ENCODE measurements at regions not wholly inside any gene's neighbourhood (a gene's known extent, or its start where the extent isn't known, plus 50 kb on each side); places are given as distances from the start of the nearest gene placed in this dataset.
A peak's percentile ranks its signal among the peaks of the same experiment; 100 is the strongest.

DNA sequence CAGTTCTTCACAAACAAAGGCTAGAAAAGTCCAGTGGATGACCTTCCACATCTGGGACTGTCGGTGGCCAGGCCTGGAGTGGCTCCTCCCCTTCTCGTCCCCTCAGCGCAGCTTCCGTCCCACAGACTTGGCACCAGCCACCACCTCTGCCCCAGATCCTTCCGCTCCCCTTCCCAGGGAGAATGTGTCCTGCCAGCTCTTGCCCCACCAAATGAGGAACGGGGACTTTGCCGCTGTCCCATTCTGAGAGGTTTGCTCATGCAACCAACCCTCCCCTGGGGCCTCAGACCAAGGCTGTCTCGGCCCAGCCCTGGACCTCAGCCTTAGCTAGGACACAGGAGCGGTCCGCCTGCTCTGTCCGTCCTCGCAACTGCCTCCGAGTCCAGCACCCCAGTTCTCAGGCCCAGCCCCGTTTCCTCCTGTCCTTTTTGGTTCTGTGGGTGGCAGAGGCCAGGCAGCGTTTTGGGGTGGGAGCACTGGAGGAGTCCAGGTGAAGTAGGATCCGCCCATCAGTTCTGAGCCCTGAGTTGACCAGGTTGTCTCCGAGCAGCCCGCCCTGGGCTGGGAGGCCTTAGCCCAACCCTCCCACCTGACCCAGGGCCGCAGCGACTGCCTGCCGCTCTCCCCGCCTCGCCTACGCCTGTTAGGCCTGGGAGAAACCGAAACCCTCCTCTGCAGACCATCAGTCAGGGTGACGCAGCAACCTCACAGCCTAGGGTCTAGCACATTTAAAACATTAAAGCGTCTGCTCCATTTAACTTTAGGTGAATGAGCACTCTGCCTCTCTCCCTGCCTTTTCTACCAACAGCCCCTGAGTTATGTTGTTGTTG lies 284.3 kb downstream of the FOXO1 start (continued):
- TF ChIP-seq, protein P1, sequence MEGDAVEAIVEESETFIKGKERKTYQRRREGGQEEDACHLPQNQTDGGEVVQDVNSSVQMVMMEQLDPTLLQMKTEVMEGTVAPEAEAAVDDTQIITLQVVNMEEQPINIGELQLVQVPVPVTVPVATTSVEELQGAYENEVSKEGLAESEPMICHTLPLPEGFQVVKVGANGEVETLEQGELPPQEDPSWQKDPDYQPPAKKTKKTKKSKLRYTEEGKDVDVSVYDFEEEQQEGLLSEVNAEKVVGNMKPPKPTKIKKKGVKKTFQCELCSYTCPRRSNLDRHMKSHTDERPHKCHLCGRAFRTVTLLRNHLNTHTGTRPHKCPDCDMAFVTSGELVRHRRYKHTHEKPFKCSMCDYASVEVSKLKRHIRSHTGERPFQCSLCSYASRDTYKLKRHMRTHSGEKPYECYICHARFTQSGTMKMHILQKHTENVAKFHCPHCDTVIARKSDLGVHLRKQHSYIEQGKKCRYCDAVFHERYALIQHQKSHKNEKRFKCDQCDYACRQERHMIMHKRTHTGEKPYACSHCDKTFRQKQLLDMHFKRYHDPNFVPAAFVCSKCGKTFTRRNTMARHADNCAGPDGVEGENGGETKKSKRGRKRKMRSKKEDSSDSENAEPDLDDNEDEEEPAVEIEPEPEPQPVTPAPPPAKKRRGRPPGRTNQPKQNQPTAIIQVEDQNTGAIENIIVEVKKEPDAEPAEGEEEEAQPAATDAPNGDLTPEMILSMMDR (IDR thresholded peaks at IDR 0.05): no peak
- TF ChIP-seq SP1 (CRISPR knock-in tag; conservative IDR thresholded peaks at IDR 0.05) (no peak), NR3C1 (CRISPR knock-in tag; conservative IDR thresholded peaks at IDR 0.05; ENCODE audit: low read depth) (no peak), NFYB (CRISPR knock-in tag; conservative IDR thresholded peaks at IDR 0.05; ENCODE audit: low read depth) (no peak), TCF7 (CRISPR knock-in tag; IDR thresholded peaks at IDR 0.05; ENCODE audit: low read depth) (no peak)
- TF ChIP-seq, protein P2, sequence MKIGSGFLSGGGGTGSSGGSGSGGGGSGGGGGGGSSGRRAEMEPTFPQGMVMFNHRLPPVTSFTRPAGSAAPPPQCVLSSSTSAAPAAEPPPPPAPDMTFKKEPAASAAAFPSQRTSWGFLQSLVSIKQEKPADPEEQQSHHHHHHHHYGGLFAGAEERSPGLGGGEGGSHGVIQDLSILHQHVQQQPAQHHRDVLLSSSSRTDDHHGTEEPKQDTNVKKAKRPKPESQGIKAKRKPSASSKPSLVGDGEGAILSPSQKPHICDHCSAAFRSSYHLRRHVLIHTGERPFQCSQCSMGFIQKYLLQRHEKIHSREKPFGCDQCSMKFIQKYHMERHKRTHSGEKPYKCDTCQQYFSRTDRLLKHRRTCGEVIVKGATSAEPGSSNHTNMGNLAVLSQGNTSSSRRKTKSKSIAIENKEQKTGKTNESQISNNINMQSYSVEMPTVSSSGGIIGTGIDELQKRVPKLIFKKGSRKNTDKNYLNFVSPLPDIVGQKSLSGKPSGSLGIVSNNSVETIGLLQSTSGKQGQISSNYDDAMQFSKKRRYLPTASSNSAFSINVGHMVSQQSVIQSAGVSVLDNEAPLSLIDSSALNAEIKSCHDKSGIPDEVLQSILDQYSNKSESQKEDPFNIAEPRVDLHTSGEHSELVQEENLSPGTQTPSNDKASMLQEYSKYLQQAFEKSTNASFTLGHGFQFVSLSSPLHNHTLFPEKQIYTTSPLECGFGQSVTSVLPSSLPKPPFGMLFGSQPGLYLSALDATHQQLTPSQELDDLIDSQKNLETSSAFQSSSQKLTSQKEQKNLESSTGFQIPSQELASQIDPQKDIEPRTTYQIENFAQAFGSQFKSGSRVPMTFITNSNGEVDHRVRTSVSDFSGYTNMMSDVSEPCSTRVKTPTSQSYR (CRISPR knock-in tag; IDR thresholded peaks at IDR 0.05): no peak
- TF ChIP-seq, protein P3, sequence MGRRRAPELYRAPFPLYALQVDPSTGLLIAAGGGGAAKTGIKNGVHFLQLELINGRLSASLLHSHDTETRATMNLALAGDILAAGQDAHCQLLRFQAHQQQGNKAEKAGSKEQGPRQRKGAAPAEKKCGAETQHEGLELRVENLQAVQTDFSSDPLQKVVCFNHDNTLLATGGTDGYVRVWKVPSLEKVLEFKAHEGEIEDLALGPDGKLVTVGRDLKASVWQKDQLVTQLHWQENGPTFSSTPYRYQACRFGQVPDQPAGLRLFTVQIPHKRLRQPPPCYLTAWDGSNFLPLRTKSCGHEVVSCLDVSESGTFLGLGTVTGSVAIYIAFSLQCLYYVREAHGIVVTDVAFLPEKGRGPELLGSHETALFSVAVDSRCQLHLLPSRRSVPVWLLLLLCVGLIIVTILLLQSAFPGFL (CRISPR knock-in tag; IDR thresholded peaks at IDR 0.05; ENCODE audit: borderline replicate concordance): no peak

DNA sequence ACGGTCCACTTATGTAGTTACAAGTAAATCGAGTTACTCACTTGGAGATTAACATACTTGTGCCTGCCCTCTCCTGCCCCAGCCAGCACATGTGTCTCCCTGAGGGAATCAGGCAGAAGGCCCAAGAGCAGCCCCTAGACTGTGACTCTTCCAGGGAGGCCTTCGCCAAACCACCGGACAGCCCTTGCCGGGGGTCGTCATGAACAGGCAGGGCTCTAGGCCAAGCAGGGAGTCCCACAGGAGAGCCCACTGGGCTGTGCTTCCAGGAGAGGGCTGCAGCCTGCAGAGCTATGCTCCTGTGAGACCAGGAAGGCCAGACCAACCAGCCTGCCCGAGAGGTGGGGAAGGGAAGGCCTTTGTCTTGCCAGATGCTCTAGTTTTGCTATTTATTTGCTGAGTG lies 283.3 kb downstream of the FOXO1 start:
- Mint-ChIP-seq H3K27me3 (ENCODE audit: low read depth) (no peaks in the 10 kb centered on the region), H3K4me1 (peaks cover 36% of the 10 kb centered on the region), H3K27ac (no peak overlapping the region), H3K36me3 (0 out of 2 replicates have a peak, but pooled peaks cover 3% of the 10 kb centered on the region), H3K4me3 (no peak overlapping the region), H3K9me3 (peaks cover 18% of the 10 kb centered on the region)
- POLR2A ChIA-PET: no interaction called here
- CTCF ChIA-PET: interaction anchor here (0.8 kb wide), 2 partner anchors 102 to 394 kb away, joined by 3 to 4 read pairs; no protein-coding TSS in a partner anchor
- no peak for TF ChIP-seq ZNF423 (CRISPR knock-in tag; IDR thresholded peaks at IDR 0.05)
- peak; percentile 58 for ATAC-seq
- DNase-seq (ENCODE audit: low spot score): no peak

DNA sequence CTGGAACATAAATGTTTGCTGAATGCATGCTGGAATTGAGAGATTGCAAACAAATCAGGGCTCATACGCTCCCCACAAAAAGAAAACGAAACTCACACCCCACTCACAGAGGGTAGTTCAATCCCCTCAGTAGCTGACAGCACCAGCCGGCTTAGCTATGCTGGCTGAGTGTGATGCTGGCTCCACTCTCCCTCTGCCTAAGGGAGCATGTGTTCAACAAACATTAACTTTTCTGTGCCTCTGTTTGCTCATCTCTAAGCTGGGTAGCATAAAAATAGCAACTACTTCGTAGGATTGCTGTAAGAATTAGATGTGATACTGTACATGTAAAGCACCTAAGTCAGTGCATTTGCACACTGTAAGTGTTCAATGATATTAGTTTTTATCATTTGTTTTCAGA lies 282.6 kb downstream of the FOXO1 start:
- Mint-ChIP-seq H3K4me1 (peaks cover 36% of the 10 kb centered on the region), H3K9me3 (peaks cover 13% of the 10 kb centered on the region), H3K36me3 (no peaks in the 10 kb centered on the region), H3K27ac (no peak overlapping the region), H3K4me3 (no peak overlapping the region), H3K27me3 (ENCODE audit: low read depth) (no peaks in the 10 kb centered on the region)
- DNase-seq (ENCODE audit: low spot score) (no peak), ATAC-seq (no peak)
- POLR2A ChIA-PET: no interaction called here
- CTCF ChIA-PET: no interaction called here
- TF ChIP-seq, protein P4, sequence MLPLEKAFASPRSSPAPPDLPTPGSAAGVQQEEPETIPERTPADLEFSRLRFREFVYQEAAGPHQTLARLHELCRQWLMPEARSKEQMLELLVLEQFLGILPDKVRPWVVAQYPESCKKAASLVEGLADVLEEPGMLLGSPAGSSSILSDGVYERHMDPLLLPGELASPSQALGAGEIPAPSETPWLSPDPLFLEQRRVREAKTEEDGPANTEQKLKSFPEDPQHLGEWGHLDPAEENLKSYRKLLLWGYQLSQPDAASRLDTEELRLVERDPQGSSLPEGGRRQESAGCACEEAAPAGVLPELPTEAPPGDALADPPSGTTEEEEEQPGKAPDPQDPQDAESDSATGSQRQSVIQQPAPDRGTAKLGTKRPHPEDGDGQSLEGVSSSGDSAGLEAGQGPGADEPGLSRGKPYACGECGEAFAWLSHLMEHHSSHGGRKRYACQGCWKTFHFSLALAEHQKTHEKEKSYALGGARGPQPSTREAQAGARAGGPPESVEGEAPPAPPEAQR (CRISPR knock-in tag; IDR thresholded peaks at IDR 0.05): no peak
- TF ChIP-seq JUN (CRISPR knock-in tag; IDR thresholded peaks at IDR 0.05) (no peak), OVOL2 (CRISPR knock-in tag; IDR thresholded peaks at IDR 0.05; ENCODE audit: borderline replicate concordance) (no peak), MXD4 (CRISPR knock-in tag; IDR thresholded peaks at IDR 0.05; ENCODE audit: borderline replicate concordance) (no peak), PRRX2 (CRISPR knock-in tag; IDR thresholded peaks at IDR 0.05) (no peak), ATF1 (CRISPR knock-in tag; IDR thresholded peaks at IDR 0.05) (no peak), FOXK1 (CRISPR knock-in tag; IDR thresholded peaks at IDR 0.05) (no peak), TEAD1 (CRISPR knock-in tag; IDR thresholded peaks at IDR 0.05) (no peak), ZNF671 (CRISPR knock-in tag; IDR thresholded peaks at IDR 0.05) (no peak), ZNF416 (CRISPR knock-in tag; IDR thresholded peaks at IDR 0.05) (no peak), SOX15 (CRISPR knock-in tag; IDR thresholded peaks at IDR 0.05) (no peak)
- TF ChIP-seq, protein P5, sequence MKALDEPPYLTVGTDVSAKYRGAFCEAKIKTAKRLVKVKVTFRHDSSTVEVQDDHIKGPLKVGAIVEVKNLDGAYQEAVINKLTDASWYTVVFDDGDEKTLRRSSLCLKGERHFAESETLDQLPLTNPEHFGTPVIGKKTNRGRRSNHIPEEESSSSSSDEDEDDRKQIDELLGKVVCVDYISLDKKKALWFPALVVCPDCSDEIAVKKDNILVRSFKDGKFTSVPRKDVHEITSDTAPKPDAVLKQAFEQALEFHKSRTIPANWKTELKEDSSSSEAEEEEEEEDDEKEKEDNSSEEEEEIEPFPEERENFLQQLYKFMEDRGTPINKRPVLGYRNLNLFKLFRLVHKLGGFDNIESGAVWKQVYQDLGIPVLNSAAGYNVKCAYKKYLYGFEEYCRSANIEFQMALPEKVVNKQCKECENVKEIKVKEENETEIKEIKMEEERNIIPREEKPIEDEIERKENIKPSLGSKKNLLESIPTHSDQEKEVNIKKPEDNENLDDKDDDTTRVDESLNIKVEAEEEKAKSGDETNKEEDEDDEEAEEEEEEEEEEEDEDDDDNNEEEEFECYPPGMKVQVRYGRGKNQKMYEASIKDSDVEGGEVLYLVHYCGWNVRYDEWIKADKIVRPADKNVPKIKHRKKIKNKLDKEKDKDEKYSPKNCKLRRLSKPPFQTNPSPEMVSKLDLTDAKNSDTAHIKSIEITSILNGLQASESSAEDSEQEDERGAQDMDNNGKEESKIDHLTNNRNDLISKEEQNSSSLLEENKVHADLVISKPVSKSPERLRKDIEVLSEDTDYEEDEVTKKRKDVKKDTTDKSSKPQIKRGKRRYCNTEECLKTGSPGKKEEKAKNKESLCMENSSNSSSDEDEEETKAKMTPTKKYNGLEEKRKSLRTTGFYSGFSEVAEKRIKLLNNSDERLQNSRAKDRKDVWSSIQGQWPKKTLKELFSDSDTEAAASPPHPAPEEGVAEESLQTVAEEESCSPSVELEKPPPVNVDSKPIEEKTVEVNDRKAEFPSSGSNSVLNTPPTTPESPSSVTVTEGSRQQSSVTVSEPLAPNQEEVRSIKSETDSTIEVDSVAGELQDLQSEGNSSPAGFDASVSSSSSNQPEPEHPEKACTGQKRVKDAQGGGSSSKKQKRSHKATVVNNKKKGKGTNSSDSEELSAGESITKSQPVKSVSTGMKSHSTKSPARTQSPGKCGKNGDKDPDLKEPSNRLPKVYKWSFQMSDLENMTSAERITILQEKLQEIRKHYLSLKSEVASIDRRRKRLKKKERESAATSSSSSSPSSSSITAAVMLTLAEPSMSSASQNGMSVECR (CRISPR knock-in tag; IDR thresholded peaks at IDR 0.05; ENCODE audit: borderline replicate concordance): no peak
- TF ChIP-seq, protein P6, sequence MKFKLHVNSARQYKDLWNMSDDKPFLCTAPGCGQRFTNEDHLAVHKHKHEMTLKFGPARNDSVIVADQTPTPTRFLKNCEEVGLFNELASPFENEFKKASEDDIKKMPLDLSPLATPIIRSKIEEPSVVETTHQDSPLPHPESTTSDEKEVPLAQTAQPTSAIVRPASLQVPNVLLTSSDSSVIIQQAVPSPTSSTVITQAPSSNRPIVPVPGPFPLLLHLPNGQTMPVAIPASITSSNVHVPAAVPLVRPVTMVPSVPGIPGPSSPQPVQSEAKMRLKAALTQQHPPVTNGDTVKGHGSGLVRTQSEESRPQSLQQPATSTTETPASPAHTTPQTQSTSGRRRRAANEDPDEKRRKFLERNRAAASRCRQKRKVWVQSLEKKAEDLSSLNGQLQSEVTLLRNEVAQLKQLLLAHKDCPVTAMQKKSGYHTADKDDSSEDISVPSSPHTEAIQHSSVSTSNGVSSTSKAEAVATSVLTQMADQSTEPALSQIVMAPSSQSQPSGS (CRISPR knock-in tag; IDR thresholded peaks at IDR 0.05; ENCODE audit: borderline replicate concordance, low read depth): no peak
